HCT116 (cell line): ENCODE measurements at regions not wholly inside any gene's neighbourhood (a gene's known extent, or its start where the extent isn't known, plus 50 kb on each side); places are given as distances from the start of the nearest gene placed in this dataset.

ENCODE experiments used
- ATAC-seq: fragments of 200-7000 bp; cut with Tn5 transposase; 2 replicates; pipeline ENCODE4 v1.9.1; 2020; ENCODE audit warnings: mild to moderate bottlenecking, moderate library complexity
- BruUV-seq: library from RNA; stranded (reverse); fragments of 400-500 nt; replicated peaks from 2 replicates; lab custom pipeline; 2021; lab: Mats Ljungman, UMichigan
- CTCF ChIA-PET: fragments of 300-600 bp; sonication (Branson Sonifier 250); formaldehyde crosslinking; loops from one replicate; lab custom pipeline; 2021; ENCODE audit warnings: antibody characterized with exemption; lab: Charles Lee
- POLR2A ChIA-PET: fragments of 300-600, 350-600 bp; sonication (Branson Sonifier 250); formaldehyde crosslinking; loops from one replicate; lab custom pipeline; 2021; ENCODE audit warnings: antibody characterized with exemption; lab: Charles Lee
- RAD21 ChIA-PET, 2 experiments: fragments of 300-600 bp; sonication (Branson Sonifier 250); formaldehyde crosslinking; loops; one replicate each; lab custom pipeline; 2023; ENCODE audit warnings: low total read pairs in 2 of 2; ENCODE audit not compliant: uncharacterized antibody in 2 of 2, unreplicated experiment in 2 of 2, low non-redundant PET in 1 of 2; lab: Charles Lee
- DNase-seq: peaks from one replicate; pipeline ENCODE4 v3.0.0-alpha.2; 2010; ENCODE audit warnings: low read depth, low spot score
- H2AFZ ChIP-seq: fragments of 200-600 bp; shearing (Covaris generic), sonication (generic); 2 replicates; pipeline ENCODE4 v1.6.1; 2017; ENCODE audit warnings: low read depth, mixed run types, mixed read lengths, antibody characterized with exemption, low read length; ENCODE audit not compliant: poor library complexity, severe bottlenecking
- H3K27ac ChIP-seq: 2 replicates; pipeline ENCODE4 v1.5.1; 2012; ENCODE audit warnings: low read depth, low read length
- H3K27me3 ChIP-seq: fragments of 200-600 bp; sonication (generic); 2 replicates; pipeline ENCODE4 v1.6.1; 2016; ENCODE audit warnings: mixed run types, low read length, mixed read lengths; ENCODE audit not compliant: insufficient read depth
- H3K36me3 ChIP-seq, 2 experiments: fragments of 200-500 bp in 1 of 2; fragments of 200-600 bp in 1 of 2; sonication (Bioruptor generic) in 1 of 2; sonication (generic) in 1 of 2; 2 replicates each; pipeline versions ENCODE4 v1.5.1 to v1.6.1; 2014 to 2016; ENCODE audit warnings: low read length in 2 of 2, inconsistent platforms in 1 of 2, mixed read lengths in 1 of 2, mixed run types in 1 of 2; ENCODE audit not compliant: insufficient read depth in 2 of 2, control insufficient read depth in 1 of 2
- H3K4me1 ChIP-seq, 2 experiments: fragments of 200-600 bp in 1 of 2; sonication (generic) in 1 of 2; 2 replicates each; pipeline versions ENCODE4 v1.5.1 to v1.6.1; 2012 to 2017; ENCODE audit warnings: low read length in 2 of 2, inconsistent platforms in 1 of 2, mild to moderate bottlenecking in 1 of 2, mixed read lengths in 1 of 2, mixed run types in 1 of 2, moderate library complexity in 1 of 2; ENCODE audit not compliant: insufficient read depth in 2 of 2, control insufficient read depth in 1 of 2
- H3K4me2 ChIP-seq: fragments of 200-600 bp; sonication (generic); 2 replicates; pipeline ENCODE4 v1.6.1; 2017; ENCODE audit warnings: mixed run types, low read length, mixed read lengths
- H3K4me3 ChIP-seq, 2 experiments: fragments of 200-600 bp in 1 of 2; sonication (generic) in 1 of 2; replicated peaks in 1 of 2; 2 replicates each; pipeline ENCODE4 v1.5.1; 2011 to 2016; ENCODE audit warnings: low read length in 2 of 2, control low read depth in 1 of 2, low read depth in 1 of 2, mild to moderate bottlenecking in 1 of 2, mixed read lengths in 1 of 2, mixed run types in 1 of 2
- H3K79me2 ChIP-seq: fragments of 200-600 bp; sonication (generic); 2 replicates; pipeline ENCODE4 v1.6.1; 2017; ENCODE audit warnings: mild to moderate bottlenecking, mixed run types, low read length, moderate library complexity, mixed read lengths; ENCODE audit not compliant: insufficient read depth
- H3K9ac ChIP-seq: fragments of 200-600 bp; sonication (generic); 2 replicates; pipeline ENCODE4 v1.6.1; 2016; ENCODE audit warnings: low read length, mixed read lengths
- H3K9me2 ChIP-seq: fragments of 200-600 bp; sonication (generic), shearing (Covaris generic); 2 replicates; pipeline ENCODE4 v1.6.1; 2017; ENCODE audit warnings: mixed run types, mild to moderate bottlenecking, moderate library complexity; ENCODE audit not compliant: insufficient read depth
- H3K9me3 ChIP-seq, 2 experiments: fragments of 200-500 bp in 1 of 2; fragments of 200-600 bp in 1 of 2; sonication (Bioruptor generic) in 1 of 2; sonication (generic) in 1 of 2; 2 replicates each; pipeline ENCODE4 v1.6.1; 2014 to 2017; ENCODE audit warnings: low read length in 2 of 2, mixed read lengths in 2 of 2, inconsistent platforms in 1 of 2, low read depth in 1 of 2, mild to moderate bottlenecking in 1 of 2, mixed run types in 1 of 2, moderate library complexity in 1 of 2; ENCODE audit not compliant: control insufficient read depth in 1 of 2, insufficient read depth in 1 of 2
- H4K20me1 ChIP-seq: fragments of 200-600 bp; sonication (generic), shearing (Covaris generic); 2 replicates; pipeline ENCODE4 v1.6.1; 2017; ENCODE audit warnings: mixed run types, mild to moderate bottlenecking, moderate library complexity; ENCODE audit not compliant: insufficient read depth
- ATF3 ChIP-seq: IDR thresholded peaks from 2 replicates; pipeline ENCODE4 v1.6.1; 2012
- FOSL1 ChIP-seq: IDR thresholded peaks from 2 replicates; pipeline ENCODE4 v1.6.1; 2012; ENCODE audit warnings: low read depth
- JUND ChIP-seq: IDR thresholded peaks from 2 replicates; pipeline ENCODE4 v1.6.1; 2012
- MAX ChIP-seq: IDR thresholded peaks from 2 replicates; pipeline ENCODE4 v1.6.1; 2012
- POLR2AphosphoS5 ChIP-seq: IDR thresholded peaks from 2 replicates; pipeline ENCODE4 v1.6.1; 2011; ENCODE audit warnings: mild to moderate bottlenecking, low read depth, low read length, moderate library complexity
- SP1 ChIP-seq: IDR thresholded peaks from 2 replicates; pipeline ENCODE4 v1.6.1; 2012; ENCODE audit warnings: low read depth
- TCF7L2 ChIP-seq: IDR thresholded peaks from 2 replicates; pipeline ENCODE4 v1.7.0; 2011; ENCODE audit warnings: borderline replicate concordance, inconsistent platforms; ENCODE audit not compliant: insufficient read depth, insufficient read length; ENCODE audit errors: extremely low read depth
- YY1 ChIP-seq: IDR thresholded peaks from 2 replicates; pipeline ENCODE4 v1.6.1; 2011; ENCODE audit warnings: low read length, low read depth, moderate library complexity, mild to moderate bottlenecking; ENCODE audit not compliant: insufficient replicate concordance; ENCODE audit errors: extremely low read depth
- intact Hi-C: fragments of 100-400 bp; cut with micrococcal nuclease; formaldehyde crosslinking; loops from 2 replicates; pipeline ENCODE4 v1.10.0; 2022
- TF ChIP-seq, protein P1 (sequence below): IDR thresholded peaks from 2 replicates; pipeline ENCODE4 v1.6.1; 2012; ENCODE audit warnings: low read depth

DNA sequence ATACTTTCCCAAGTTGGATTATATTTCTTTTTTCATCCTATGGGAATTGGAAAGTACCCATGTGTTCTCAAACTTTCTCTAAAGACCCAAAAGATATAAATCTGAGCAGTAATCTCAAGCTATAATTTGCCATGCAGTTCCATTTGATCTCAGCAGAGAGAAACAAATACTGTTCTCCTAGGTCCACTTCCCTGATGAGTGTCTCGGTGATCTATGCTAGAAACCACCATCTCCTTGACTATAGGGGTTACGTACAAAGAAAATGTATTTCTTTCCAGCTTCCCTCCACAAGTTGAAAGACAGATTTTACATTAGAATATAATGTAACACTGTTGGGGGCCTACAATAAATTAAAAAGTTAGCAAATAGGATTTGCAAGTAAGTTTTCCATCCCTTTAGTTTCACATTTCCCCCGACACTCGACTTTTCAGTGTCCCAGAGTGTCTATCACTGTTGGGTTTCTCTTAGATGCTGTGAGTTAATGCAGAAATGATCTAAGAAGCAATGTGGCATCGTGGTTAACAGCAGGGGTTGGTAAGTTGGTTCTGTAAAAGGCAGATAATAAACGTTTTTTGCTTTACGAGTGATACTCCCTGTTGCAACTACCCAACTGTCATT, 465.1 kb upstream of the CFAP20DC start:
- intact Hi-C loops: no loop called here
- Histone ChIP-seq H3K4me3 (no peak overlapping the region), H3K9me2 (no peaks in the 10 kb centered on the region), H3K27ac (no peak overlapping the region), H3K9me3 (no peaks in the 10 kb centered on the region), H3K4me2 (no peak overlapping the region), H3K27me3 (peaks cover 20% of the 10 kb centered on the region), H4K20me1 (no peaks in the 10 kb centered on the region), H2AFZ (no peak overlapping the region), H3K9ac (no peak overlapping the region), H3K36me3 (no peaks in the 10 kb centered on the region), H3K4me1 (no peaks in the 10 kb centered on the region), H3K79me2 (no peaks in the 10 kb centered on the region)
- no peak for DNase-seq
- TF ChIP-seq POLR2AphosphoS5 (no peak), JUND (no peak), YY1 (no peak), TCF7L2 (no peak), SP1 (no peak), ATF3 (no peak), FOSL1 (no peak), MAX (no peak)
- TF ChIP-seq, protein P1, sequence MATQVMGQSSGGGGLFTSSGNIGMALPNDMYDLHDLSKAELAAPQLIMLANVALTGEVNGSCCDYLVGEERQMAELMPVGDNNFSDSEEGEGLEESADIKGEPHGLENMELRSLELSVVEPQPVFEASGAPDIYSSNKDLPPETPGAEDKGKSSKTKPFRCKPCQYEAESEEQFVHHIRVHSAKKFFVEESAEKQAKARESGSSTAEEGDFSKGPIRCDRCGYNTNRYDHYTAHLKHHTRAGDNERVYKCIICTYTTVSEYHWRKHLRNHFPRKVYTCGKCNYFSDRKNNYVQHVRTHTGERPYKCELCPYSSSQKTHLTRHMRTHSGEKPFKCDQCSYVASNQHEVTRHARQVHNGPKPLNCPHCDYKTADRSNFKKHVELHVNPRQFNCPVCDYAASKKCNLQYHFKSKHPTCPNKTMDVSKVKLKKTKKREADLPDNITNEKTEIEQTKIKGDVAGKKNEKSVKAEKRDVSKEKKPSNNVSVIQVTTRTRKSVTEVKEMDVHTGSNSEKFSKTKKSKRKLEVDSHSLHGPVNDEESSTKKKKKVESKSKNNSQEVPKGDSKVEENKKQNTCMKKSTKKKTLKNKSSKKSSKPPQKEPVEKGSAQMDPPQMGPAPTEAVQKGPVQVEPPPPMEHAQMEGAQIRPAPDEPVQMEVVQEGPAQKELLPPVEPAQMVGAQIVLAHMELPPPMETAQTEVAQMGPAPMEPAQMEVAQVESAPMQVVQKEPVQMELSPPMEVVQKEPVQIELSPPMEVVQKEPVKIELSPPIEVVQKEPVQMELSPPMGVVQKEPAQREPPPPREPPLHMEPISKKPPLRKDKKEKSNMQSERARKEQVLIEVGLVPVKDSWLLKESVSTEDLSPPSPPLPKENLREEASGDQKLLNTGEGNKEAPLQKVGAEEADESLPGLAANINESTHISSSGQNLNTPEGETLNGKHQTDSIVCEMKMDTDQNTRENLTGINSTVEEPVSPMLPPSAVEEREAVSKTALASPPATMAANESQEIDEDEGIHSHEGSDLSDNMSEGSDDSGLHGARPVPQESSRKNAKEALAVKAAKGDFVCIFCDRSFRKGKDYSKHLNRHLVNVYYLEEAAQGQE: no peak
- CTCF ChIA-PET: no interaction called here
- POLR2A ChIA-PET: no interaction called here
- RAD21 ChIA-PET: no interaction called here
- BruUV-seq: no TSS peak
- ATAC-seq: no peak
